H9 (cell line): ENCODE measurements at regions not wholly inside any gene's neighbourhood (a gene's known extent, or its start where the extent isn't known, plus 50 kb on each side); places are given as distances from the start of the nearest gene placed in this dataset.
A peak's percentile ranks its signal among the peaks of the same experiment; 100 is the strongest.

ENCODE experiments used
- DNase-seq: peaks from one replicate; pipeline ENCODE4 v3.0.0-alpha.2; 2017
- H2AFZ ChIP-seq: one replicate; pipeline ENCODE4 v1.6.1; 2013; ENCODE audit warnings: mild to moderate bottlenecking, low read length, control low read depth, moderate library complexity
- H2AK5ac ChIP-seq: 2 replicates; pipeline ENCODE4 v1.6.1; 2013; ENCODE audit warnings: low read length, control low read depth, mixed read lengths; ENCODE audit not compliant: insufficient read length
- H2BK120ac ChIP-seq: one replicate; pipeline ENCODE4 v1.6.1; 2013; ENCODE audit warnings: low read depth, mild to moderate bottlenecking, low read length, control low read depth, inconsistent platforms; ENCODE audit not compliant: poor library complexity, severe bottlenecking
- H2BK12ac ChIP-seq: 2 replicates; pipeline ENCODE4 v1.6.1; 2013; ENCODE audit warnings: low read length, control low read depth, mixed read lengths, low read depth; ENCODE audit not compliant: insufficient read length
- H2BK15ac ChIP-seq: 2 replicates; pipeline ENCODE4 v1.6.1; 2013; ENCODE audit warnings: low read depth, low read length, control low read depth
- H2BK20ac ChIP-seq: one replicate; pipeline ENCODE4 v1.6.1; 2013; ENCODE audit warnings: low read depth, mild to moderate bottlenecking, low read length, control low read depth, inconsistent platforms; ENCODE audit not compliant: poor library complexity, severe bottlenecking
- H2BK5ac ChIP-seq: 2 replicates; pipeline ENCODE4 v1.6.1; 2013; ENCODE audit warnings: low read length, control low read depth, mixed read lengths; ENCODE audit not compliant: insufficient read length
- H3K14ac ChIP-seq: 2 replicates; pipeline ENCODE4 v1.6.1; 2013; ENCODE audit warnings: low read length, control low read depth; ENCODE audit not compliant: insufficient read depth
- H3K18ac ChIP-seq: 2 replicates; pipeline ENCODE4 v1.6.1; 2013; ENCODE audit warnings: low read depth, mild to moderate bottlenecking, mixed read lengths, low read length, control low read depth; ENCODE audit not compliant: insufficient read length
- H3K23ac ChIP-seq: 2 replicates; pipeline ENCODE4 v1.6.1; 2013; ENCODE audit warnings: low read length, control low read depth, mixed read lengths, low read depth; ENCODE audit not compliant: insufficient read length
- H3K23me2 ChIP-seq: 2 replicates; pipeline ENCODE4 v1.6.1; 2013; ENCODE audit warnings: low read depth, mild to moderate bottlenecking, mixed read lengths, low read length, control low read depth; ENCODE audit not compliant: insufficient read length, poor library complexity, severe bottlenecking
- H3K27ac ChIP-seq: 2 replicates; pipeline ENCODE4 v1.5.1; 2013; ENCODE audit warnings: low read length, control low read depth, mixed read lengths, low read depth; ENCODE audit not compliant: insufficient read length
- H3K27me3 ChIP-seq: 2 replicates; pipeline ENCODE4 v1.6.1; 2013; ENCODE audit warnings: low read length, control low read depth, inconsistent platforms; ENCODE audit not compliant: insufficient read depth
- H3K4ac ChIP-seq: 2 replicates; pipeline ENCODE4 v1.6.1; 2013; ENCODE audit warnings: low read depth, mild to moderate bottlenecking, control low read depth, inconsistent platforms, low read length, moderate library complexity
- H3K4me1 ChIP-seq: 2 replicates; pipeline ENCODE4 v1.6.1; 2013; ENCODE audit warnings: low read length, control low read depth, inconsistent platforms; ENCODE audit not compliant: insufficient read depth
- H3K4me2 ChIP-seq: 2 replicates; pipeline ENCODE4 v1.6.1; 2013; ENCODE audit warnings: low read length, control low read depth, mixed read lengths; ENCODE audit not compliant: insufficient read length, insufficient read depth
- H3K56ac ChIP-seq: 2 replicates; pipeline ENCODE4 v1.6.1; 2013; ENCODE audit warnings: low read depth, mild to moderate bottlenecking, mixed read lengths, low read length, control low read depth; ENCODE audit not compliant: insufficient read length
- H3K79me1 ChIP-seq: 2 replicates; pipeline ENCODE4 v1.6.1; 2013; ENCODE audit warnings: low read depth, mild to moderate bottlenecking, moderate library complexity, low read length, control low read depth, inconsistent platforms; ENCODE audit not compliant: insufficient read depth, poor library complexity, severe bottlenecking
- H3K79me2 ChIP-seq: 2 replicates; pipeline ENCODE4 v1.6.1; 2013; ENCODE audit warnings: low read length, control low read depth, inconsistent platforms; ENCODE audit not compliant: insufficient read depth
- H3K9ac ChIP-seq: 2 replicates; pipeline ENCODE4 v1.6.1; 2013; ENCODE audit warnings: low read length, control low read depth, mixed read lengths; ENCODE audit not compliant: insufficient read length; ENCODE audit errors: extremely low read depth
- H3K9me3 ChIP-seq: one replicate; pipeline ENCODE4 v1.6.1; 2013; ENCODE audit warnings: low read depth, low read length, inconsistent platforms; ENCODE audit not compliant: control insufficient read depth
- H3T11ph ChIP-seq: one replicate; pipeline ENCODE4 v1.6.1; 2013; ENCODE audit warnings: mild to moderate bottlenecking, low read length, control low read depth, inconsistent platforms
- H4K20me1 ChIP-seq: one replicate; pipeline ENCODE4 v1.6.1; 2013; ENCODE audit not compliant: control insufficient read depth, insufficient read length, insufficient read depth
- H4K5ac ChIP-seq: 2 replicates; pipeline ENCODE4 v1.6.1; 2013; ENCODE audit warnings: low read depth, mild to moderate bottlenecking, mixed read lengths, low read length, control low read depth; ENCODE audit not compliant: insufficient read length
- H4K8ac ChIP-seq: replicated peaks from 2 replicates; pipeline ENCODE4 v1.6.1; 2013; ENCODE audit warnings: low read length, control low read depth, mixed read lengths, low read depth; ENCODE audit not compliant: insufficient read length
- H4K91ac ChIP-seq: 2 replicates; pipeline ENCODE4 v1.6.1; 2013; ENCODE audit warnings: low read depth, mild to moderate bottlenecking, moderate library complexity, mixed read lengths, low read length, control low read depth; ENCODE audit not compliant: insufficient read length
- H3K27ac Mint-ChIP-seq, 3 experiments: 2 replicates in 2 of 3; 3 replicates in 1 of 3; pipeline ENCODE4 v1.8.0; 2020 to 2021; ENCODE audit warnings: mixed read lengths in 3 of 3, mild to moderate bottlenecking in 1 of 3, moderate library complexity in 1 of 3
- H3K27me3 Mint-ChIP-seq: 2 replicates; pipeline ENCODE4 v1.8.0; 2021; ENCODE audit warnings: low read depth, mild to moderate bottlenecking, moderate library complexity, mixed read lengths
- H3K36me3 Mint-ChIP-seq, 3 experiments: 2 replicates in 2 of 3; 3 replicates in 1 of 3; pipeline ENCODE4 v1.8.0; 2020 to 2021; ENCODE audit warnings: low read depth in 3 of 3, mixed read lengths in 3 of 3; ENCODE audit not compliant: insufficient read depth in 1 of 3
- H3K4me1 Mint-ChIP-seq, 2 experiments: 2 replicates each; pipeline ENCODE4 v1.8.0; 2020; ENCODE audit warnings: mixed read lengths in 2 of 2
- H3K4me3 Mint-ChIP-seq, 2 experiments: 2 replicates in 1 of 2; 3 replicates in 1 of 2; pipeline ENCODE4 v1.8.0; 2020 to 2021; ENCODE audit warnings: mild to moderate bottlenecking in 2 of 2, mixed read lengths in 2 of 2, moderate library complexity in 1 of 2
- H3K9me3 Mint-ChIP-seq, 2 experiments: 2 replicates in 1 of 2; 3 replicates in 1 of 2; pipeline ENCODE4 v1.8.0; 2020; ENCODE audit warnings: mild to moderate bottlenecking in 2 of 2, mixed read lengths in 2 of 2, moderate library complexity in 1 of 2
- CTCF ChIP-seq: fragments of 200-600 bp; sonication (generic); conservative IDR thresholded peaks from 3 replicates; pipeline ENCODE4 v1.8.0; 2021; ENCODE audit warnings: antibody characterized with exemption, mild to moderate bottlenecking
- WGBS: extraction: QIAGEN DNeasy Blood & Tissue Kit; methylation state at CpG from one replicate; pipeline ENCODE4 v1.1.7; 2013; ENCODE audit warnings: missing lambda C conversion rate, low lambda C conversion rate, mixed read lengths; ENCODE audit not compliant: insufficient read length; ENCODE audit errors: extremely low coverage; 5-methylcytosine and 5-hydroxymethylcytosine counted together

GRCh38 chr2:239721531-239721930 is 303.6 kb downstream of the NDUFA10 start:
- Histone ChIP-seq H2BK12ac (no peak overlapping the region), H2BK20ac (no peak overlapping the region), H4K91ac (no peak overlapping the region), H4K5ac (no peak overlapping the region), H3K18ac (no peak overlapping the region), H3K14ac (no peak overlapping the region), H3K56ac (no peak overlapping the region), H3K4me1 (no peaks in the 10 kb centered on the region), H2BK15ac (no peak overlapping the region), H3T11ph (no peak overlapping the region), H2BK5ac (no peak overlapping the region), H3K9ac (no peak overlapping the region), H2BK120ac (no peak overlapping the region), H3K4ac (no peak overlapping the region), H3K23ac (no peak overlapping the region), H3K79me1 (no peaks in the 10 kb centered on the region), H3K9me3 (no peaks in the 10 kb centered on the region), H4K8ac (no peak overlapping the region), H3K23me2 (no peaks in the 10 kb centered on the region), H3K27me3 (no peaks in the 10 kb centered on the region), H2AFZ (no peak overlapping the region), H4K20me1 (no peaks in the 10 kb centered on the region), H2AK5ac (no peak overlapping the region), H3K79me2 (no peaks in the 10 kb centered on the region), H3K27ac (no peak overlapping the region), H3K4me2 (no peak overlapping the region)
- H3K9me3 Mint-ChIP-seq: peaks cover 4 to 8% of the 10 kb centered on the region in 2 experiments; a peak in 3 of 5 replicates
- no peak overlapping the region for H3K27ac Mint-ChIP-seq
- WGBS: no CpG with 5 or more reads among the region's 11 CpGs
- H3K27me3 Mint-ChIP-seq: no peaks in the 10 kb centered on the region; the same call in 1 of the 2 replicates
- DNase-seq: peak; percentile 17
- no peak for TF ChIP-seq CTCF
- H3K36me3 Mint-ChIP-seq: peaks cover 0 to 3% (median 0%) of the 10 kb centered on the region in 3 experiments; a peak in 1 of 7 replicates
- peaks cover 4 to 14% of the 10 kb centered on the region in 2 experiments; a peak in 3 of 4 replicates for H3K4me1 Mint-ChIP-seq
- H3K4me3 Mint-ChIP-seq: no peak overlapping the region
